ENCODE measurements at regions not wholly inside any gene's neighbourhood (a gene's known extent, or its start where the extent isn't known, plus 50 kb on each side); places are given as distances from the start of the nearest gene placed in this dataset.
"Not testable (repeated sequence)": the region's sequence is repeated elsewhere in the genome, so short reads cannot be mapped to it uniquely, and the experiment has no call there.

GRCh38 chr2:146624430-146625160 lies 1220.2 kb upstream of the ACVR2A start:
- DNase-seq: no peak

- no peak for DNase-seq
Measured at GRCh38 chr2:146623771-146624170, 1221.1 kb upstream of the ACVR2A start.

GRCh38 chr2:146621656-146622055 lies 1223.2 kb upstream of the ACVR2A start:
- peak in 1 of 2 experiments; percentile 2 for DNase-seq

GRCh38 chr2:146615778-146616177 lies 1229.1 kb upstream of the ACVR2A start:
- DNase-seq: no peak

- no peak for DNase-seq
Measured at GRCh38 chr2:146608490-146608889, 1236.3 kb upstream of the ACVR2A start.

GRCh38 chr2:146604521-146604920 lies 1240.3 kb upstream of the ACVR2A start:
- DNase-seq: no peak

GRCh38 chr2:146602856-146603255 lies 1242.0 kb upstream of the ACVR2A start:
- DNase-seq: no peak

- no peak for DNase-seq
Measured at GRCh38 chr2:146602383-146602782, 1242.4 kb upstream of the ACVR2A start.

- no peak for DNase-seq
Measured at GRCh38 chr2:146598791-146599190, 1246.0 kb upstream of the ACVR2A start.

GRCh38 chr2:146597291-146597690 lies 1247.5 kb upstream of the ACVR2A start:
- no peak for DNase-seq

- no peak for DNase-seq
Measured at GRCh38 chr2:146591908-146592307, 1252.9 kb upstream of the ACVR2A start.

- DNase-seq: no peak
Measured at GRCh38 chr2:146587291-146587713, 1257.5 kb upstream of the ACVR2A start.

GRCh38 chr2:146584316-146584715 lies 1260.5 kb upstream of the ACVR2A start:
- DNase-seq: peak; percentile 36 to 82

- DNase-seq: no peak
Measured at GRCh38 chr2:146579147-146579930, 1265.5 kb upstream of the ACVR2A start.

GRCh38 chr2:146576339-146577111 lies 1268.3 kb upstream of the ACVR2A start:
- peak; percentile 85 to 91 for DNase-seq

- DNase-seq: no peak
Measured at GRCh38 chr2:146572598-146572997, 1272.2 kb upstream of the ACVR2A start.

GRCh38 chr2:146561996-146562395 lies 1282.8 kb upstream of the ACVR2A start:
- no peak for DNase-seq

GRCh38 chr2:146547236-146547635 lies 1297.6 kb upstream of the ACVR2A start:
- no peak for DNase-seq

GRCh38 chr2:146544701-146545100 lies 1300.1 kb upstream of the ACVR2A start:
- DNase-seq: no peak

- DNase-seq: no peak
Measured at GRCh38 chr2:146541896-146542295, 1302.9 kb upstream of the ACVR2A start.

GRCh38 chr2:146540271-146540932 lies 1304.4 kb upstream of the ACVR2A start:
- DNase-seq: no peak

GRCh38 chr2:146539739-146540138 lies 1305.1 kb upstream of the ACVR2A start:
- DNase-seq: not testable (repeated sequence)

GRCh38 chr2:146537477-146537876 lies 1307.4 kb upstream of the ACVR2A start:
- DNase-seq: no peak
